A673 (cell line): ENCODE measurements at regions not wholly inside any gene's neighbourhood (a gene's known extent, or its start where the extent isn't known, plus 50 kb on each side); places are given as distances from the start of the nearest gene placed in this dataset.

Experiments used
- BruUV-seq: library from RNA; stranded (reverse); fragments of 400-500 nt; replicated peaks from 2 replicates; lab custom pipeline; 2021; lab: Mats Ljungman, UMichigan
- CTCF ChIA-PET: fragments of 300-600 bp; sonication (Branson Sonifier 250); formaldehyde crosslinking; loops from one replicate; lab custom pipeline; 2022; ENCODE audit warnings: antibody characterized with exemption; lab: Charles Lee
- POLR2A ChIA-PET: fragments of 300-600 bp; sonication (Branson Sonifier 250); formaldehyde crosslinking; loops from one replicate; lab custom pipeline; 2022; ENCODE audit warnings: antibody characterized with exemption; ENCODE audit not compliant: low non-redundant PET; lab: Charles Lee
- DNase-seq: peaks from one replicate; pipeline ENCODE4 v3.0.0-alpha.2; 2015; ENCODE audit warnings: low spot score
- H3K27ac ChIP-seq: fragments of 200-600 bp; sonication (generic); 2 replicates; pipeline ENCODE4 v1.5.1; 2016; ENCODE audit warnings: mixed run types, low read depth, mild to moderate bottlenecking, mixed read lengths, antibody characterized with exemption, low read length; ENCODE audit not compliant: poor library complexity, severe bottlenecking
- H3K27me3 ChIP-seq: fragments of 200-600 bp; sonication (generic); replicated peaks from 2 replicates; pipeline ENCODE4 v1.6.1; 2017; ENCODE audit warnings: mixed run types, low read depth, mild to moderate bottlenecking, mixed read lengths, antibody characterized with exemption, low read length; ENCODE audit not compliant: insufficient read depth, poor library complexity
- H3K36me3 ChIP-seq: fragments of 200-600 bp; sonication (generic); 2 replicates; pipeline ENCODE4 v1.6.1; 2016; ENCODE audit warnings: mixed run types, mild to moderate bottlenecking, mixed read lengths, antibody characterized with exemption, low read length; ENCODE audit not compliant: insufficient read depth, poor library complexity, severe bottlenecking
- H3K4me1 ChIP-seq: fragments of 200-600 bp; sonication (generic); 2 replicates; pipeline ENCODE4 v1.6.1; 2017; ENCODE audit warnings: mixed run types, mild to moderate bottlenecking, mixed read lengths, antibody characterized with exemption, low read length; ENCODE audit not compliant: insufficient read depth, poor library complexity, severe bottlenecking
- H3K4me3 ChIP-seq: fragments of 200-600 bp; sonication (generic); 2 replicates; pipeline ENCODE4 v1.5.1; 2016; ENCODE audit warnings: low read depth, mixed run types, mild to moderate bottlenecking, mixed read lengths, low read length; ENCODE audit not compliant: poor library complexity, severe bottlenecking
- H3K9me3 ChIP-seq: fragments of 200-600 bp; sonication (generic); 2 replicates; pipeline ENCODE4 v1.6.1; 2016; ENCODE audit warnings: mixed run types, low read depth, mild to moderate bottlenecking, mixed read lengths, antibody characterized with exemption, low read length; ENCODE audit not compliant: poor library complexity, severe bottlenecking
- CTCF ChIP-seq: fragments of 300-800, 200-600 bp; sonication (generic); conservative IDR thresholded peaks from 2 replicates; pipeline ENCODE4 v1.5.1; 2017; ENCODE audit warnings: low read depth, mild to moderate bottlenecking, antibody characterized with exemption, low read length, moderate library complexity, mixed read lengths
- EZH2 ChIP-seq: fragments of 200-600 bp; sonication (generic); IDR thresholded peaks from 2 replicates; pipeline ENCODE4 v1.6.1; 2017; ENCODE audit warnings: borderline replicate concordance, low read depth, mild to moderate bottlenecking, mixed read lengths, antibody characterized with exemption, low read length; ENCODE audit not compliant: poor library complexity, severe bottlenecking
- intact Hi-C: fragments of 100-400 bp; cut with micrococcal nuclease; formaldehyde crosslinking; loops from one replicate; pipeline ENCODE4 v1.10.0; 2022; ENCODE audit not compliant: unreplicated experiment

DNA sequence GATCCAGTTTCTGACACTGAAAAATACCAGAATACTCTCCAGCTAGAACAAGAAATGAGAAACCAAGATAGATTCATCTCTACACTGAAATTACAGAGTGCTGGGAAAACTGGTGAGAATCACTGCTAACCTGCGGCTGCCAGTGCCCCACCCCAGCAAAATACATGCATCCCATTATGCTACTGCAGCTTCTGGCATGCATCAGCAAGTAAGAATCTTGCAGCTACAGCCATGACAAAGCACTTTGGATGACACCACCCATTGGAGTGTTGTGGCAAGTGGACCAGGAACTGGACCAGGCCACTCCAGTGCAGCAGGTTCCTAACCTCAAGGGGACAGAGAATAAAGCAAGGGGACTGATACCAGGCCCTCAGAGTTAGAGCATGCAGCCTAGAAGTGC lies 378.8 kb upstream of the ETAA1 start:
- Histone ChIP-seq H3K27ac (no peak overlapping the region), H3K36me3 (no peaks in the 10 kb centered on the region), H3K4me3 (no peak overlapping the region), H3K9me3 (no peaks in the 10 kb centered on the region), H3K4me1 (no peaks in the 10 kb centered on the region), H3K27me3 (no peaks in the 10 kb centered on the region)
- DNase-seq, result no peak
- intact Hi-C loops, result no loop called here
- no TSS peak for BruUV-seq
- CTCF ChIA-PET, result no interaction called here
- TF ChIP-seq CTCF (no peak), EZH2 (no peak)
- POLR2A ChIA-PET, result no interaction called here

GRCh38 chr2:67032076-67032475 lies 365.1 kb upstream of the ETAA1 start:
- no TSS peak for BruUV-seq
- no peak for DNase-seq
- Histone ChIP-seq H3K4me1 (peaks cover 29% of the 10 kb centered on the region), H3K27me3 (no peaks in the 10 kb centered on the region), H3K27ac (no peak overlapping the region), H3K4me3 (no peak overlapping the region), H3K36me3 (no peaks in the 10 kb centered on the region), H3K9me3 (no peaks in the 10 kb centered on the region)
- intact Hi-C loops, result no loop called here
- ChIA-PET CTCF (no interaction called here), POLR2A (no interaction called here)
- TF ChIP-seq EZH2, result no peak
- no peak for TF ChIP-seq CTCF

GRCh38 chr2:67036444-67036843 lies 360.7 kb upstream of the ETAA1 start:
- TF ChIP-seq CTCF (no peak), EZH2 (no peak)
- no peak for DNase-seq
- intact Hi-C loops, result no loop called here
- BruUV-seq, result no TSS peak
- no peaks in the 10 kb centered on the region for H3K36me3 ChIP-seq
- no peak overlapping the region for H3K4me3 ChIP-seq
- H3K27me3 ChIP-seq, result no peaks in the 10 kb centered on the region
- POLR2A ChIA-PET, result no interaction called here
- peaks cover 34% of the 10 kb centered on the region for H3K4me1 ChIP-seq
- no peak overlapping the region for H3K27ac ChIP-seq
- CTCF ChIA-PET, result no interaction called here
- H3K9me3 ChIP-seq, result no peaks in the 10 kb centered on the region
